IMR-90 (cell line): ENCODE measurements at regions not wholly inside any gene's neighbourhood (a gene's known extent, or its start where the extent isn't known, plus 50 kb on each side); places are given as distances from the start of the nearest gene placed in this dataset.

Experiments used
- BHLHE40 ChIP-seq: fragments of 150-350 bp; IDR thresholded peaks from 2 replicates; pipeline ENCODE4 v1.6.1; 2016; ENCODE audit warnings: mild to moderate bottlenecking, low read depth, low read length
- CEBPB ChIP-seq: IDR thresholded peaks from 2 replicates; pipeline ENCODE4 v1.6.1; 2012; ENCODE audit warnings: low read depth, low read length, improper control_type of control experiment
- CHD1 ChIP-seq: IDR thresholded peaks from 2 replicates; pipeline ENCODE4 v1.6.1; 2012; ENCODE audit warnings: low read depth, low read length, improper control_type of control experiment
- CTCF ChIP-seq: conservative IDR thresholded peaks from 2 replicates; pipeline ENCODE4 v1.5.1; 2012; ENCODE audit warnings: mild to moderate bottlenecking, low read depth, low read length, improper control_type of control experiment
- MAFK ChIP-seq: IDR thresholded peaks from 2 replicates; pipeline ENCODE4 v1.6.1; 2012; ENCODE audit warnings: low read depth, low read length, improper control_type of control experiment
- MAZ ChIP-seq: IDR thresholded peaks from 2 replicates; pipeline ENCODE4 v1.6.1; 2012; ENCODE audit warnings: low read depth, mild to moderate bottlenecking, low read length, improper control_type of control experiment, moderate library complexity, borderline replicate concordance
- MXI1 ChIP-seq: IDR thresholded peaks from 2 replicates; pipeline ENCODE4 v1.6.1; 2012; ENCODE audit warnings: low read depth, mild to moderate bottlenecking, low read length, moderate library complexity, borderline replicate concordance
- NFE2L2 ChIP-seq: fragments of 150-350 bp; IDR thresholded peaks from 2 replicates; pipeline ENCODE4 v1.6.1; 2016; ENCODE audit warnings: low read depth, mild to moderate bottlenecking, low read length
- POLR2A ChIP-seq: IDR thresholded peaks from 2 replicates; pipeline ENCODE4 v1.6.1; 2012; ENCODE audit warnings: mild to moderate bottlenecking, low read depth, low read length
- RAD21 ChIP-seq: IDR thresholded peaks from 2 replicates; pipeline ENCODE4 v1.6.1; 2012; ENCODE audit warnings: low read length, improper control_type of control experiment
- RCOR1 ChIP-seq: IDR thresholded peaks from 2 replicates; pipeline ENCODE4 v1.6.1; 2012; ENCODE audit warnings: mild to moderate bottlenecking, low read length, improper control_type of control experiment; ENCODE audit not compliant: insufficient replicate concordance
- RFX5 ChIP-seq: IDR thresholded peaks from 2 replicates; pipeline ENCODE4 v1.8.0; 2012; ENCODE audit warnings: low read depth, mild to moderate bottlenecking, low read length, moderate library complexity
- SMC3 ChIP-seq: fragments of 150-350 bp; IDR thresholded peaks from 2 replicates; pipeline ENCODE4 v1.6.1; 2016; ENCODE audit warnings: low read depth, mild to moderate bottlenecking, antibody characterized with exemption, low read length, moderate library complexity
- USF2 ChIP-seq: fragments of 150-350 bp; IDR thresholded peaks from 2 replicates; pipeline ENCODE4 v1.6.1; 2017; ENCODE audit warnings: mild to moderate bottlenecking, antibody characterized with exemption, low read length, low read depth

GRCh38 chr3:94293793-94294195, 230.9 kb downstream of the NSUN3 start:
- no peak for TF ChIP-seq CTCF
- no peak for TF ChIP-seq NFE2L2
- TF ChIP-seq BHLHE40: no peak
- no peak for TF ChIP-seq RAD21
- no peak for TF ChIP-seq POLR2A
- no peak for TF ChIP-seq USF2
- no peak for TF ChIP-seq MAZ
- no peak for TF ChIP-seq RCOR1
- no peak for TF ChIP-seq MAFK
- TF ChIP-seq MXI1: no peak
- no peak for TF ChIP-seq SMC3
- no peak for TF ChIP-seq CHD1
- no peak for TF ChIP-seq RFX5
- no peak for TF ChIP-seq CEBPB
